HEK293T (cell line): ENCODE measurements at regions not wholly inside any gene's neighbourhood (a gene's known extent, or its start where the extent isn't known, plus 50 kb on each side); places are given as distances from the start of the nearest gene placed in this dataset.

ENCODE experiments used
- CTCF ChIA-PET: fragments of 350-600 bp; formaldehyde crosslinking; extraction: SDS; loops from one replicate; lab custom pipeline; 2021; ENCODE audit warnings: antibody characterized with exemption, inconsistent platforms; lab: Yijun Ruan, JAX
- POLR2A ChIA-PET: fragments of 350-600 bp; formaldehyde crosslinking; extraction: SDS; loops from one replicate; lab custom pipeline; 2020; ENCODE audit warnings: antibody characterized with exemption, inconsistent platforms; lab: Yijun Ruan, JAX
- DNase-seq: peaks from one replicate; pipeline ENCODE4 v3.0.0; 2012; ENCODE audit warnings: mixed read lengths; ENCODE audit errors: extremely low spot score
- ARNT ChIP-seq: fragments of 450-650 bp; IDR thresholded peaks from 2 replicates; pipeline ENCODE4 v1.6.1; 2017; ENCODE audit warnings: mild to moderate bottlenecking
- BHLHE40 ChIP-seq: fragments of 450-650 bp; IDR thresholded peaks from 2 replicates; pipeline ENCODE4 v1.6.1; 2016; ENCODE audit warnings: mild to moderate bottlenecking, moderate library complexity, borderline replicate concordance
- CTBP1 ChIP-seq: fragments of 450-650 bp; IDR thresholded peaks from 2 replicates; pipeline ENCODE4 v1.6.1; 2016; ENCODE audit warnings: borderline replicate concordance
- ELF4 ChIP-seq: fragments of 450-650 bp; IDR thresholded peaks from 2 replicates; pipeline ENCODE4 v1.6.1; 2017; ENCODE audit warnings: antibody characterized with exemption
- FOXA1 ChIP-seq: fragments of 450-650 bp; IDR thresholded peaks from 2 replicates; pipeline ENCODE4 v1.6.1; 2016; ENCODE audit warnings: mild to moderate bottlenecking
- FOXK2 ChIP-seq: fragments of 450-650 bp; IDR thresholded peaks from 2 replicates; pipeline ENCODE4 v1.6.1; 2016; ENCODE audit warnings: mild to moderate bottlenecking
- FOXM1 ChIP-seq: fragments of 450-650 bp; IDR thresholded peaks from 2 replicates; pipeline ENCODE4 v1.6.1; 2017; ENCODE audit warnings: mild to moderate bottlenecking, borderline replicate concordance
- HDGF ChIP-seq: fragments of 450-650 bp; IDR thresholded peaks from 2 replicates; pipeline ENCODE4 v1.6.1; 2017; ENCODE audit warnings: antibody characterized with exemption, borderline replicate concordance
- L3MBTL2 ChIP-seq: fragments of 450-650 bp; conservative IDR thresholded peaks from 2 replicates; pipeline ENCODE4 v1.6.1; 2016; ENCODE audit warnings: mild to moderate bottlenecking
- LEF1 ChIP-seq: fragments of 450-650 bp; IDR thresholded peaks from 2 replicates; pipeline ENCODE4 v1.6.1; 2017; ENCODE audit warnings: mild to moderate bottlenecking, borderline replicate concordance
- NFRKB ChIP-seq: fragments of 450-650 bp; IDR thresholded peaks from 2 replicates; pipeline ENCODE4 v1.6.1; 2016; ENCODE audit warnings: mild to moderate bottlenecking, moderate library complexity
- SP1 ChIP-seq: fragments of 450-650 bp; IDR thresholded peaks from 2 replicates; pipeline ENCODE4 v1.6.1; 2017
- SUZ12 ChIP-seq: fragments of 450-650 bp; IDR thresholded peaks from 2 replicates; pipeline ENCODE4 v1.6.1; 2016; ENCODE audit warnings: mild to moderate bottlenecking
- TARDBP ChIP-seq: fragments of 450-650 bp; IDR thresholded peaks from 2 replicates; pipeline ENCODE4 v1.6.1; 2016
- ZNF384 ChIP-seq: fragments of 450-650 bp; IDR thresholded peaks from 2 replicates; pipeline ENCODE4 v1.6.1; 2016
- TF ChIP-seq, protein P1 (sequence below): fragments of 450-650 bp; IDR thresholded peaks from 2 replicates; pipeline ENCODE4 v1.6.1; 2016

DNA sequence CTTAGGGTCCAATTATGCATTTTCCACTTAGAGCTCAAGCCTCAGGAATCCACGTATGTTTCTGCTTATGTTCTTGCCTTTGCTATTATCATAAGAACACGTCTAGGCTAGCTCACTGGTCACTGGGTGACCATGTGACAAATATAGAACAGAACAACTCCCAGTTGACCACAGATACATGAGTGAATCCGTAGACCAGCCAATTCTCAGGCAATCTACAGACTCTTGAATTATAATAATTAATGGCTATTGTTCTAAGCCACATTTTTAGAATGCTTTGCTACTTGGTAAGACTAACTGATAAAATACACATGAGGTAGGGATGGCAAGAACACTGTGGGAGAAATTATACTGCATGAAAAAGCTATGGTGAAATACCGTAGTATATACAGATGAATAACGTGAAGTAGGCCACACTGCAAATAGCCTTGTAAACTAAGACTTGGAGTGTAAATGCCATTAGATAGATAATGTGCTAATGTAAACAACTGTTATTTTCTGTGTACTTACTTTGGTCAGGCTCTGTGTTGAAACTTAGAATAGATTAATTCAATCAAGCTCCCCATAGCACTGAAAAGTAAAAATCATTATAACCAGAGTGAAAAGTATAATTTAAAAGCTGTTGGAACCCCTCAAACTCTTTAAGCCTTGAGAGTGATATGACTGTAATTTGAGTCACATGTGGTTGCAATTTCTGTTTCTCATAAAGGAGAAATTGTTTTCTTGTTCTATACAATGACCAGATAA, 366.2 kb upstream of the CCDC179 start:
- no peak for TF ChIP-seq ARNT
- no peak for TF ChIP-seq LEF1
- no peak for TF ChIP-seq BHLHE40
- no peak for TF ChIP-seq FOXK2
- no peak for TF ChIP-seq FOXM1
- no peak for TF ChIP-seq SUZ12
- DNase-seq, result no peak
- ChIA-PET POLR2A (no interaction called here), CTCF (no interaction called here)

DNA sequence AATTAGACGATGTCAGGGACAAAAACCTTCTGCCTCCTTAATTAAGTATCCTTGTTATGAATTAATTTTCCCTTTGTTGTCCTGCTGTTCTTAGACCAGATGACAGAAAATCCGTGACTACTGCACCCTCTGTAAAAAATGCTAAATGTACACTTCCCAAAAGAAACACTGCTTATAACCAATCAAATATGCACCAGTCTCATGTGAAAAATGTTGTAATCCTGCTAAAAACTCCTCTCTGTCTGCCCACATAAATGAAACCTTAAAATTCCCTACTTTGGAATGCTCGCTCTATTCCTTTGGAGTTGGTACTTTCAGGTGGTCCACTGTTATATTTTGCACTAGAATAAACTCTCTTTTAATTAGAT, 366.8 kb upstream of the CCDC179 start:
- ChIA-PET POLR2A (no interaction called here), CTCF (no interaction called here)
- TF ChIP-seq, protein P1, sequence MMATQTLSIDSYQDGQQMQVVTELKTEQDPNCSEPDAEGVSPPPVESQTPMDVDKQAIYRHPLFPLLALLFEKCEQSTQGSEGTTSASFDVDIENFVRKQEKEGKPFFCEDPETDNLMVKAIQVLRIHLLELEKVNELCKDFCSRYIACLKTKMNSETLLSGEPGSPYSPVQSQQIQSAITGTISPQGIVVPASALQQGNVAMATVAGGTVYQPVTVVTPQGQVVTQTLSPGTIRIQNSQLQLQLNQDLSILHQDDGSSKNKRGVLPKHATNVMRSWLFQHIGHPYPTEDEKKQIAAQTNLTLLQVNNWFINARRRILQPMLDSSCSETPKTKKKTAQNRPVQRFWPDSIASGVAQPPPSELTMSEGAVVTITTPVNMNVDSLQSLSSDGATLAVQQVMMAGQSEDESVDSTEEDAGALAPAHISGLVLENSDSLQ, result no peak
- TF ChIP-seq SP1, result no peak
- TF ChIP-seq TARDBP, result no peak
- no peak for DNase-seq

GRCh38 chr11:23232652-23233051, 372.4 kb upstream of the CCDC179 start:
- ChIA-PET POLR2A (no interaction called here), CTCF (no interaction called here)
- TF ChIP-seq CTBP1 (no peak), ELF4 (no peak), FOXM1 (no peak), SUZ12 (no peak)
- TF ChIP-seq, protein P1, result no peak
- DNase-seq, result no peak

- CTCF ChIA-PET, result no interaction called here
- POLR2A ChIA-PET, result no interaction called here
- TF ChIP-seq HDGF (no peak), BHLHE40 (no peak), SP1 (no peak), ARNT (no peak), LEF1 (no peak), NFRKB (no peak), FOXK2 (no peak), SUZ12 (no peak), FOXA1 (no peak), ELF4 (no peak), CTBP1 (no peak), TARDBP (no peak), L3MBTL2 (no peak), FOXM1 (no peak), ZNF384 (no peak)
- TF ChIP-seq, protein P1, result no peak
- no peak for DNase-seq
Measured at GRCh38 chr11:23233075-23233474, 372.8 kb upstream of the CCDC179 start.

- ChIA-PET POLR2A (no interaction called here), CTCF (no interaction called here)
- no peak for TF ChIP-seq SP1
- TF ChIP-seq L3MBTL2, result no peak
- TF ChIP-seq ARNT, result no peak
- no peak for TF ChIP-seq BHLHE40
- TF ChIP-seq LEF1, result no peak
- no peak for TF ChIP-seq CTBP1
- TF ChIP-seq FOXA1, result no peak
- no peak for DNase-seq
Measured at GRCh38 chr11:23236826-23237555, 376.7 kb upstream of the CCDC179 start.

GRCh38 chr11:23252426-23252825, 392.2 kb upstream of the CCDC179 start:
- POLR2A ChIA-PET, result no interaction called here
- TF ChIP-seq ZNF384 (no peak), ELF4 (no peak), NFRKB (no peak), FOXA1 (no peak), L3MBTL2 (no peak), SP1 (no peak), TARDBP (no peak), BHLHE40 (no peak), ARNT (no peak), FOXM1 (no peak)
- DNase-seq, result no peak
- CTCF ChIA-PET, result no interaction called here

DNA sequence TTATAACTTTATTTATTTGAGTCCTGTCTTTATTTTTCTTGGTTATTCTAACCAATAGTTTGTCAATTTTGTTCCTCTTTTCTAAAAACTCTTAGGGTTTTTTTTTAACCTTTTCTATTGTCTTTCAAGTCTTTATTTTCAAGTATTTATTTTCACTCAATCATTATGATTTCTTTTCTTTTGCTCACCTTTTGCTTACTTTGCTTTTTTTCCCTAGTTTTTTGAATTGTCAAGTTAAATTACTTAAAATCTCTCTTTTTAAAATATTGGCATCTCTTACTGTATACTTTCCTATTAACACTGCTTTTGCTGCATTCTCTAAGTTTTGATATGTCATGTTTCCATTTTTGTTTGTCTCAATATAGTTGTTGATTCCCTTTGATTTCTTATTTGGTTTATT, 396.8 kb upstream of the CCDC179 start:
- no peak for TF ChIP-seq NFRKB
- TF ChIP-seq FOXA1, result no peak
- no peak for TF ChIP-seq ZNF384
- TF ChIP-seq TARDBP, result no peak
- TF ChIP-seq SUZ12, result no peak
- TF ChIP-seq ELF4, result no peak
- TF ChIP-seq FOXK2, result no peak
- no peak for TF ChIP-seq ARNT
- no peak for TF ChIP-seq SP1
- no peak for TF ChIP-seq CTBP1
- TF ChIP-seq HDGF, result no peak
- TF ChIP-seq BHLHE40, result no peak
- ChIA-PET CTCF (no interaction called here), POLR2A (no interaction called here)
- no peak for DNase-seq
